ENCODE measurements at regions not wholly inside any gene's neighbourhood (a gene's known extent, or its start where the extent isn't known, plus 50 kb on each side); places are given as distances from the start of the nearest gene placed in this dataset.
"Not testable (repeated sequence)": the region's sequence is repeated elsewhere in the genome, so short reads cannot be mapped to it uniquely, and the experiment has no call there.

GRCh38 chr6:146985111-146985510 lies 219.1 kb upstream of the STXBP5 start:
- Histone ChIP-seq H3K4me1 (ENCODE audit: insufficient read depth, low read length) (no peaks in the 10 kb centered on the region), H3K4me3 (ENCODE audit: low read depth in 1 of 2, low read length in 2 of 2) (no peak overlapping the region), H3K27ac (ENCODE audit: low read length) (no peak overlapping the region), H4K20me1 (ENCODE audit: insufficient read depth, low read length) (no peaks in the 10 kb centered on the region), H2AFZ (ENCODE audit: low read depth, low read length) (no peak overlapping the region), H3K9me3 (ENCODE audit: insufficient read depth, low read length, severe bottlenecking) (no peaks in the 10 kb centered on the region), H3K9ac (ENCODE audit: low read depth, low read length) (no peak overlapping the region), H3K36me3 (ENCODE audit: insufficient read depth, low read length) (no peaks in the 10 kb centered on the region), H3K4me2 (ENCODE audit: insufficient read depth, low read length) (no peak overlapping the region), H3K27me3 (ENCODE audit: insufficient read depth, low read length, poor library complexity) (no peaks in the 10 kb centered on the region), H3K79me2 (ENCODE audit: insufficient read depth, low read length) (no peaks in the 10 kb centered on the region)
- ATAC-seq (ENCODE audit: insufficient read depth, low read depth) (no peak), DNase-seq (no peak)
- TF ChIP-seq CTCF (IDR thresholded peaks at IDR 0.05; ENCODE audit: borderline replicate concordance, extremely low read depth, low read length, poor library complexity, severe bottlenecking): no peak
- TF ChIP-seq EZH2 (IDR thresholded peaks at IDR 0.05; ENCODE audit: borderline replicate concordance, low read depth, low read length, severe bottlenecking): no peak

GRCh38 chr6:146985966-146986365 lies 218.3 kb upstream of the STXBP5 start:
- Histone ChIP-seq H3K79me2 (ENCODE audit: insufficient read depth, low read length) (no peaks in the 10 kb centered on the region), H3K9me3 (ENCODE audit: insufficient read depth, low read length, severe bottlenecking) (no peaks in the 10 kb centered on the region), H3K27me3 (ENCODE audit: insufficient read depth, low read length, poor library complexity) (no peaks in the 10 kb centered on the region), H3K36me3 (ENCODE audit: insufficient read depth, low read length) (no peaks in the 10 kb centered on the region), H3K9ac (ENCODE audit: low read depth, low read length) (no peak overlapping the region), H3K4me3 (ENCODE audit: low read depth in 1 of 2, low read length in 2 of 2) (no peak overlapping the region), H3K27ac (ENCODE audit: low read length) (no peak overlapping the region), H2AFZ (ENCODE audit: low read depth, low read length) (no peak overlapping the region), H3K4me2 (ENCODE audit: insufficient read depth, low read length) (no peak overlapping the region), H4K20me1 (ENCODE audit: insufficient read depth, low read length) (no peaks in the 10 kb centered on the region), H3K4me1 (ENCODE audit: insufficient read depth, low read length) (no peaks in the 10 kb centered on the region)
- DNase-seq (no peak), ATAC-seq (ENCODE audit: insufficient read depth, low read depth) (no peak)
- TF ChIP-seq EZH2 (IDR thresholded peaks at IDR 0.05; ENCODE audit: borderline replicate concordance, low read depth, low read length, severe bottlenecking): no peak
- no peak for TF ChIP-seq CTCF (IDR thresholded peaks at IDR 0.05; ENCODE audit: borderline replicate concordance, extremely low read depth, low read length, poor library complexity, severe bottlenecking)

- H3K4me3 ChIP-seq (ENCODE audit: low read depth in 1 of 2, low read length in 2 of 2); H3K36me3 ChIP-seq (ENCODE audit: insufficient read depth, low read length); H3K9ac ChIP-seq (ENCODE audit: low read depth, low read length); H4K20me1 ChIP-seq (ENCODE audit: insufficient read depth, low read length); H3K79me2 ChIP-seq (ENCODE audit: insufficient read depth, low read length); ATAC-seq (ENCODE audit: insufficient read depth, low read depth); H2AFZ ChIP-seq (ENCODE audit: low read depth, low read length); DNase-seq; H3K9me3 ChIP-seq (ENCODE audit: insufficient read depth, low read length, severe bottlenecking); H3K4me2 ChIP-seq (ENCODE audit: insufficient read depth, low read length); H3K27ac ChIP-seq (ENCODE audit: low read length); H3K4me1 ChIP-seq (ENCODE audit: insufficient read depth, low read length); H3K27me3 ChIP-seq (ENCODE audit: insufficient read depth, low read length, poor library complexity): not testable (repeated sequence)
Observed at GRCh38 chr6:146987938-146988337, 216.3 kb upstream of the STXBP5 start.

GRCh38 chr6:146989860-146990259 lies 214.4 kb upstream of the STXBP5 start:
- no peaks in the 10 kb centered on the region for H3K9me3 ChIP-seq (ENCODE audit: insufficient read depth, low read length, severe bottlenecking)
- no peak overlapping the region for H3K27ac ChIP-seq (ENCODE audit: low read length)
- ATAC-seq (ENCODE audit: insufficient read depth, low read depth) (no peak), DNase-seq (no peak)
- H3K27me3 ChIP-seq (ENCODE audit: insufficient read depth, low read length, poor library complexity): no peaks in the 10 kb centered on the region
- no peaks in the 10 kb centered on the region for H3K4me1 ChIP-seq (ENCODE audit: insufficient read depth, low read length)
- no peak overlapping the region for H3K4me2 ChIP-seq (ENCODE audit: insufficient read depth, low read length)
- H3K4me3 ChIP-seq (ENCODE audit: low read depth in 1 of 2, low read length in 2 of 2): no peak overlapping the region
- H3K9ac ChIP-seq (ENCODE audit: low read depth, low read length): no peak overlapping the region
- H3K79me2 ChIP-seq (ENCODE audit: insufficient read depth, low read length): no peaks in the 10 kb centered on the region
- H3K36me3 ChIP-seq (ENCODE audit: insufficient read depth, low read length): no peaks in the 10 kb centered on the region
- no peak overlapping the region for H2AFZ ChIP-seq (ENCODE audit: low read depth, low read length)
- H4K20me1 ChIP-seq (ENCODE audit: insufficient read depth, low read length): no peaks in the 10 kb centered on the region
- no peak for TF ChIP-seq CTCF (IDR thresholded peaks at IDR 0.05; ENCODE audit: borderline replicate concordance, extremely low read depth, low read length, poor library complexity, severe bottlenecking)
- TF ChIP-seq EZH2 (IDR thresholded peaks at IDR 0.05; ENCODE audit: borderline replicate concordance, low read depth, low read length, severe bottlenecking): no peak
